ENCODE measurements at regions not wholly inside any gene's neighbourhood (a gene's known extent, or its start where the extent isn't known, plus 50 kb on each side); places are given as distances from the start of the nearest gene placed in this dataset.

DNA sequence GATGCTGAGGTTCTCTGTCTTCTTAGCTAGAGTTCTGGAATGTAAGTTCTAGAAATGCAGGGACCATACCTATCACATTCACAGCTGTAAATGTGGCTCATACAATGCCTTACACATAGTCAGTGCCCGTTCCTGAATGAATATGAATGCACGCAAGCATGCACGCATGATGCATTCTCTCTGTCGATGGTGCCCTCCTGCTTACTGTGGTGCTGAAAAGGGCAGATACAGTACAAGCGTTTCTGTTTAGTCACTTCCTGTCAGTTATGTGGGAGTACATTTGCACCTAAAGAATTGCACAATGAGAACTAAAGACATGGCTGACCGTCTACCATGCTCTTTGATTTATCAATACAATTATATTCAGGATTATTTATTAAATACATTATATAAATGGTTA, 152.2 kb upstream of the SOX4 start:
- no peak for TF ChIP-seq EZH2phosphoT487 (IDR thresholded peaks at IDR 0.05; ENCODE audit: borderline replicate concordance)
- TF ChIP-seq, protein P1, sequence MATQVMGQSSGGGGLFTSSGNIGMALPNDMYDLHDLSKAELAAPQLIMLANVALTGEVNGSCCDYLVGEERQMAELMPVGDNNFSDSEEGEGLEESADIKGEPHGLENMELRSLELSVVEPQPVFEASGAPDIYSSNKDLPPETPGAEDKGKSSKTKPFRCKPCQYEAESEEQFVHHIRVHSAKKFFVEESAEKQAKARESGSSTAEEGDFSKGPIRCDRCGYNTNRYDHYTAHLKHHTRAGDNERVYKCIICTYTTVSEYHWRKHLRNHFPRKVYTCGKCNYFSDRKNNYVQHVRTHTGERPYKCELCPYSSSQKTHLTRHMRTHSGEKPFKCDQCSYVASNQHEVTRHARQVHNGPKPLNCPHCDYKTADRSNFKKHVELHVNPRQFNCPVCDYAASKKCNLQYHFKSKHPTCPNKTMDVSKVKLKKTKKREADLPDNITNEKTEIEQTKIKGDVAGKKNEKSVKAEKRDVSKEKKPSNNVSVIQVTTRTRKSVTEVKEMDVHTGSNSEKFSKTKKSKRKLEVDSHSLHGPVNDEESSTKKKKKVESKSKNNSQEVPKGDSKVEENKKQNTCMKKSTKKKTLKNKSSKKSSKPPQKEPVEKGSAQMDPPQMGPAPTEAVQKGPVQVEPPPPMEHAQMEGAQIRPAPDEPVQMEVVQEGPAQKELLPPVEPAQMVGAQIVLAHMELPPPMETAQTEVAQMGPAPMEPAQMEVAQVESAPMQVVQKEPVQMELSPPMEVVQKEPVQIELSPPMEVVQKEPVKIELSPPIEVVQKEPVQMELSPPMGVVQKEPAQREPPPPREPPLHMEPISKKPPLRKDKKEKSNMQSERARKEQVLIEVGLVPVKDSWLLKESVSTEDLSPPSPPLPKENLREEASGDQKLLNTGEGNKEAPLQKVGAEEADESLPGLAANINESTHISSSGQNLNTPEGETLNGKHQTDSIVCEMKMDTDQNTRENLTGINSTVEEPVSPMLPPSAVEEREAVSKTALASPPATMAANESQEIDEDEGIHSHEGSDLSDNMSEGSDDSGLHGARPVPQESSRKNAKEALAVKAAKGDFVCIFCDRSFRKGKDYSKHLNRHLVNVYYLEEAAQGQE (IDR thresholded peaks at IDR 0.05; ENCODE audit: low read depth) = no peak
- no peak for TF ChIP-seq POLR2AphosphoS5 (IDR thresholded peaks at IDR 0.05; ENCODE audit: low read depth, low read length)
- TF ChIP-seq, protein P2, sequence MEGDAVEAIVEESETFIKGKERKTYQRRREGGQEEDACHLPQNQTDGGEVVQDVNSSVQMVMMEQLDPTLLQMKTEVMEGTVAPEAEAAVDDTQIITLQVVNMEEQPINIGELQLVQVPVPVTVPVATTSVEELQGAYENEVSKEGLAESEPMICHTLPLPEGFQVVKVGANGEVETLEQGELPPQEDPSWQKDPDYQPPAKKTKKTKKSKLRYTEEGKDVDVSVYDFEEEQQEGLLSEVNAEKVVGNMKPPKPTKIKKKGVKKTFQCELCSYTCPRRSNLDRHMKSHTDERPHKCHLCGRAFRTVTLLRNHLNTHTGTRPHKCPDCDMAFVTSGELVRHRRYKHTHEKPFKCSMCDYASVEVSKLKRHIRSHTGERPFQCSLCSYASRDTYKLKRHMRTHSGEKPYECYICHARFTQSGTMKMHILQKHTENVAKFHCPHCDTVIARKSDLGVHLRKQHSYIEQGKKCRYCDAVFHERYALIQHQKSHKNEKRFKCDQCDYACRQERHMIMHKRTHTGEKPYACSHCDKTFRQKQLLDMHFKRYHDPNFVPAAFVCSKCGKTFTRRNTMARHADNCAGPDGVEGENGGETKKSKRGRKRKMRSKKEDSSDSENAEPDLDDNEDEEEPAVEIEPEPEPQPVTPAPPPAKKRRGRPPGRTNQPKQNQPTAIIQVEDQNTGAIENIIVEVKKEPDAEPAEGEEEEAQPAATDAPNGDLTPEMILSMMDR (IDR thresholded peaks at IDR 0.05 in 2 of 3, conservative IDR thresholded peaks at IDR 0.05 in 1 of 3; ENCODE audit: borderline replicate concordance in 1 of 3, insufficient read depth in 1 of 3, low read depth in 2 of 3, low read length in 2 of 3) = no peak
- TF ChIP-seq JUND (IDR thresholded peaks at IDR 0.05) = no peak
- no peak for TF ChIP-seq SP1 (IDR thresholded peaks at IDR 0.05; ENCODE audit: low read depth)
- TF ChIP-seq EZH2 (IDR thresholded peaks at IDR 0.05) = no peak
- no peak for TF ChIP-seq POLR2A (IDR thresholded peaks at IDR 0.05; ENCODE audit: borderline replicate concordance, extremely low read depth, insufficient read depth, insufficient read length)
- TF ChIP-seq SIN3A (IDR thresholded peaks at IDR 0.05; ENCODE audit: low read depth) = no peak
- TF ChIP-seq, protein P3, sequence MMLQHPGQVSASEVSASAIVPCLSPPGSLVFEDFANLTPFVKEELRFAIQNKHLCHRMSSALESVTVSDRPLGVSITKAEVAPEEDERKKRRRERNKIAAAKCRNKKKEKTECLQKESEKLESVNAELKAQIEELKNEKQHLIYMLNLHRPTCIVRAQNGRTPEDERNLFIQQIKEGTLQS (IDR thresholded peaks at IDR 0.05) = no peak
- TF ChIP-seq SRF (IDR thresholded peaks at IDR 0.05; ENCODE audit: low read depth) = no peak

All from HCT116 (cell line).